SK-N-SH treated with all-trans-retinoic acid at 6 μM for 48 hours (cell line): ENCODE measurements at regions not wholly inside any gene's neighbourhood (a gene's known extent, or its start where the extent isn't known, plus 50 kb on each side); places are given as distances from the start of the nearest gene placed in this dataset.

ENCODE experiments used
- ATAC-seq: fragments of 200-7000 bp; cut with Tn5 transposase; 3 replicates; pipeline ENCODE4 v1.9.1; 2020; ENCODE audit warnings: mild to moderate bottlenecking, moderate library complexity
- ARNTL ChIP-seq: fragments of 450-650 bp; formaldehyde crosslinking; IDR thresholded peaks from 2 replicates; pipeline ENCODE4 v1.5.0; 2020; ENCODE audit warnings: low read depth, mild to moderate bottlenecking, moderate library complexity, borderline replicate concordance
- BACH2 ChIP-seq: fragments of 250-450 bp; sonication (Bioruptor Pico); IDR thresholded peaks from 2 replicates; pipeline ENCODE4 v1.9.0; 2021; ENCODE audit warnings: mild to moderate bottlenecking, borderline replicate concordance
- CSDC2 ChIP-seq: fragments of 250-450 bp; sonication (Bioruptor Pico); IDR thresholded peaks from 2 replicates; pipeline ENCODE4 v1.5.0; 2020; ENCODE audit warnings: mild to moderate bottlenecking, moderate library complexity
- ESRRG ChIP-seq: fragments of 250-450 bp; sonication (Bioruptor Pico); IDR thresholded peaks from 2 replicates; pipeline ENCODE4 v1.6.1; 2021; ENCODE audit warnings: mild to moderate bottlenecking
- GLIS3 ChIP-seq: fragments of 250-450 bp; sonication (Bioruptor Pico); IDR thresholded peaks from 2 replicates; pipeline ENCODE4 v1.5.0; 2020; ENCODE audit warnings: mild to moderate bottlenecking, moderate library complexity
- ISL1 ChIP-seq: fragments of 250-450 bp; sonication (Bioruptor Pico); IDR thresholded peaks from 2 replicates; pipeline ENCODE4 v2.1.2; 2022; ENCODE audit warnings: mild to moderate bottlenecking, moderate library complexity
- OSR1 ChIP-seq: fragments of 250-450 bp; sonication (Bioruptor Pico); IDR thresholded peaks from 2 replicates; pipeline ENCODE4 v1.8.0; 2022; ENCODE audit warnings: moderate library complexity, mild to moderate bottlenecking, inconsistent platforms
- PATZ1 ChIP-seq: fragments of 250-450 bp; sonication (Bioruptor Pico); IDR thresholded peaks from 2 replicates; pipeline ENCODE4 v1.8.0; 2020; ENCODE audit warnings: mild to moderate bottlenecking, moderate library complexity, borderline replicate concordance
- PPARA ChIP-seq: fragments of 250-450 bp; sonication (Bioruptor Pico); IDR thresholded peaks from 2 replicates; pipeline ENCODE4 v1.5.0; 2020; ENCODE audit warnings: mild to moderate bottlenecking, borderline replicate concordance
- RARB ChIP-seq: fragments of 250-450 bp; sonication (Bioruptor Pico); IDR thresholded peaks from 2 replicates; pipeline ENCODE4 v1.8.0; 2021; ENCODE audit warnings: mild to moderate bottlenecking, moderate library complexity
- SNAI2 ChIP-seq: fragments of 250-450 bp; sonication (Bioruptor Pico); IDR thresholded peaks from 2 replicates; pipeline ENCODE4 v1.5.0; 2020; ENCODE audit warnings: mild to moderate bottlenecking, moderate library complexity
- TOX ChIP-seq: fragments of 250-450 bp; sonication (Bioruptor Pico); IDR thresholded peaks from 2 replicates; pipeline ENCODE4 v1.8.0; 2021; ENCODE audit warnings: mild to moderate bottlenecking, moderate library complexity, borderline replicate concordance
- TSHZ2 ChIP-seq: fragments of 250-450 bp; sonication (Bioruptor Pico); IDR thresholded peaks from 2 replicates; pipeline ENCODE4 v1.5.0; 2020; ENCODE audit warnings: mild to moderate bottlenecking, moderate library complexity
- ZC3H10 ChIP-seq: fragments of 250-450 bp; sonication (Bioruptor Pico); IDR thresholded peaks from 2 replicates; pipeline ENCODE4 v1.5.1; 2021; ENCODE audit warnings: mild to moderate bottlenecking, moderate library complexity
- ZFP3 ChIP-seq: fragments of 250-450 bp; sonication (Bioruptor Pico); IDR thresholded peaks from 2 replicates; pipeline ENCODE4 v1.5.0; 2020; ENCODE audit warnings: mild to moderate bottlenecking, moderate library complexity
- ZFP30 ChIP-seq: fragments of 450-650 bp; formaldehyde crosslinking; IDR thresholded peaks from 2 replicates; pipeline ENCODE4 v1.5.0; 2022; ENCODE audit warnings: mild to moderate bottlenecking, moderate library complexity
- ZNF565 ChIP-seq: fragments of 450-650 bp; formaldehyde crosslinking; conservative IDR thresholded peaks from 2 replicates; pipeline ENCODE4 v1.5.0; 2020; ENCODE audit warnings: low read depth, mild to moderate bottlenecking, moderate library complexity
- ZNF70 ChIP-seq: fragments of 450-650 bp; formaldehyde crosslinking; IDR thresholded peaks from 2 replicates; pipeline ENCODE4 v1.5.0; 2020; ENCODE audit warnings: mild to moderate bottlenecking, moderate library complexity
- ZNF8 ChIP-seq: fragments of 450-650 bp; formaldehyde crosslinking; IDR thresholded peaks from 2 replicates; pipeline ENCODE4 v1.5.0; 2020; ENCODE audit warnings: mild to moderate bottlenecking, moderate library complexity
- TF ChIP-seq, protein P1 (sequence below): fragments of 250-450 bp; sonication (Bioruptor Pico); IDR thresholded peaks from 2 replicates; pipeline ENCODE4 v1.8.0; 2021; ENCODE audit warnings: low read depth, mild to moderate bottlenecking, moderate library complexity, borderline replicate concordance
- TF ChIP-seq, protein P2 (sequence below): fragments of 250-450 bp; sonication (Bioruptor Pico); IDR thresholded peaks from 2 replicates; pipeline ENCODE4 v1.5.1; 2020; ENCODE audit warnings: low read depth, mild to moderate bottlenecking, moderate library complexity
- TF ChIP-seq, protein P3 (sequence below): fragments of 250-450 bp; sonication (Bioruptor Pico); IDR thresholded peaks from 2 replicates; pipeline ENCODE4 v1.5.1; 2021; ENCODE audit warnings: mild to moderate bottlenecking, moderate library complexity

- no peak for ATAC-seq
- TF ChIP-seq BACH2 (no peak), ISL1 (CRISPR knock-in tag) (no peak), SNAI2 (CRISPR knock-in tag) (no peak)
Measured at GRCh38 chr4:163611784-163612445, 117.4 kb downstream of the TMA16 start.

DNA sequence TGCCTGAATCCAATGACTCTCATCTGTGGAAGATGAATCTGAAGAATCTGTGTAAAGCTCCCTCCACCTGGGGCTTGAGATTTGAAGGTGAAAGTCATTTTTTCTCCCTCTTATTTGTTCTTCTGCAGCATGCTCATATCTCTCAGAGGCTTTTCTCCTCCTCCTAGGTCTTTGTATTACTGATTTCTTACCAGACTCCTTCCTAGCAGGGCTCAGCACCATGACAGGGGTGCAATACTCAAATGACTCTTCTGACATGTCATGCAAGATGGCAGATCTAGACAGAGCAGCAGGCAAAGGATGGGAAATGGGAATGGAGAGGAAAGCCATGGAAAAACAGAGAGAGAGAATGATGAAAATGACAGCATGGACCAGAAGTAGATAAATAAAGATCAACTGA is 118.3 kb downstream of the TMA16 start:
- no peak for ATAC-seq
- no peak for TF ChIP-seq TSHZ2 (CRISPR knock-in tag)
- TF ChIP-seq ZNF8 (CRISPR knock-in tag) = no peak
- TF ChIP-seq, protein P1, sequence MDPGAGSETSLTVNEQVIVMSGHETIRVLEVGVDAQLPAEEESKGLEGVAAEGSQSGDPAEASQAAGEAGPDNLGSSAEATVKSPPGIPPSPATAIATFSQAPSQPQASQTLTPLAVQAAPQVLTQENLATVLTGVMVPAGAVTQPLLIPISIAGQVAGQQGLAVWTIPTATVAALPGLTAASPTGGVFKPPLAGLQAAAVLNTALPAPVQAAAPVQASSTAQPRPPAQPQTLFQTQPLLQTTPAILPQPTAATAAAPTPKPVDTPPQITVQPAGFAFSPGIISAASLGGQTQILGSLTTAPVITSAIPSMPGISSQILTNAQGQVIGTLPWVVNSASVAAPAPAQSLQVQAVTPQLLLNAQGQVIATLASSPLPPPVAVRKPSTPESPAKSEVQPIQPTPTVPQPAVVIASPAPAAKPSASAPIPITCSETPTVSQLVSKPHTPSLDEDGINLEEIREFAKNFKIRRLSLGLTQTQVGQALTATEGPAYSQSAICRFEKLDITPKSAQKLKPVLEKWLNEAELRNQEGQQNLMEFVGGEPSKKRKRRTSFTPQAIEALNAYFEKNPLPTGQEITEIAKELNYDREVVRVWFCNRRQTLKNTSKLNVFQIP = no peak
- no peak for TF ChIP-seq GLIS3
- no peak for TF ChIP-seq ISL1 (CRISPR knock-in tag)
- TF ChIP-seq, protein P2, sequence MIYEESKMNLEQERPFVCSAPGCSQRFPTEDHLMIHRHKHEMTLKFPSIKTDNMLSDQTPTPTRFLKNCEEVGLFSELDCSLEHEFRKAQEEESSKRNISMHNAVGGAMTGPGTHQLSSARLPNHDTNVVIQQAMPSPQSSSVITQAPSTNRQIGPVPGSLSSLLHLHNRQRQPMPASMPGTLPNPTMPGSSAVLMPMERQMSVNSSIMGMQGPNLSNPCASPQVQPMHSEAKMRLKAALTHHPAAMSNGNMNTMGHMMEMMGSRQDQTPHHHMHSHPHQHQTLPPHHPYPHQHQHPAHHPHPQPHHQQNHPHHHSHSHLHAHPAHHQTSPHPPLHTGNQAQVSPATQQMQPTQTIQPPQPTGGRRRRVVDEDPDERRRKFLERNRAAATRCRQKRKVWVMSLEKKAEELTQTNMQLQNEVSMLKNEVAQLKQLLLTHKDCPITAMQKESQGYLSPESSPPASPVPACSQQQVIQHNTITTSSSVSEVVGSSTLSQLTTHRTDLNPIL = no peak
- TF ChIP-seq ZNF565 = no peak
- TF ChIP-seq ZNF70 = no peak
- TF ChIP-seq TOX (CRISPR knock-in tag) = no peak
- no peak for TF ChIP-seq PATZ1 (CRISPR knock-in tag)
- TF ChIP-seq PPARA = no peak
- TF ChIP-seq ZFP3 (CRISPR knock-in tag) = no peak
- TF ChIP-seq SNAI2 (CRISPR knock-in tag) = no peak
- TF ChIP-seq ARNTL = no peak
- no peak for TF ChIP-seq OSR1

DNA sequence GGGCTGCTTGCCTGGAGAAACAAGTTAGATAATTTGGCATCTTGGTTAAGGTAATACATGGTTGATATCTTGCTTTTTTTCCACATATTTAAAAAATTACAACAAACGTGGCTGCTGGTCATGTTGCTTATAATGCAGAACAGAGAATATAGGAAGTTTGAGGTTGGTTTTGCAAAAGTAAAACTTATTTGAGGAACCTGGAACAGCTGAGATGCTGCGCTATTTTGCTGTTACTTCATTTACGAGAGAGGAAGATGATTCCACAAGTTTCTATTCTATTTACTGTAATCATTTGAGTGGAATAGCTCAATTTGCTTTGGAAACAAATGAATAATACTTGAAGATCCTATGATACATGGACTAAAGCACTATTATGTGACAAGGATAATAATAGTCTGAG is 118.9 kb downstream of the TMA16 start:
- ATAC-seq = no peak
- TF ChIP-seq ZFP3 (CRISPR knock-in tag) (no peak), GLIS3 (no peak), ZC3H10 (CRISPR knock-in tag) (no peak), CSDC2 (CRISPR knock-in tag) (no peak), OSR1 (no peak), ESRRG (CRISPR knock-in tag) (no peak), ZNF565 (no peak), RARB (no peak), ZNF8 (CRISPR knock-in tag) (no peak), ZNF70 (no peak)

DNA sequence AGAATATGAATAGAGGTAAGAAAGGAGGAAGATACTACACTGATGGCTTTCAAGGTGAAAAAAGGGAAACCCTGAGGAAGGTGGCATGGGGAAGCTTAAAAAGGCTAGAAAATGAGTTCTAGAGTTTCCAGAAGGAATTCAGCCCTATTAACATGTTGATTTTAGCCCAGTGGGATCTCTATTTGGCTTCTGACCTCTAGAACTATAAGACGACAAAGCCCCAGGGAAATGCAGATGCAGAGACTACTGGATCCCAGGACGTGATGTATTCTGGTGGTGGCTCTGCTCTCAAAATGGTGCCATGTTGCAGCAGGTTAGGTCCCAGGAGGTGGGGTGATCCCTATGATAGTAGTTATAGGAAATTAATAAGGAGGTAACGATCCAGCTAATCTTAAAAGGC is 120.4 kb downstream of the TMA16 start:
- ATAC-seq = no peak
- TF ChIP-seq ZFP30 (no peak), PPARA (no peak), SNAI2 (CRISPR knock-in tag) (no peak), RARB (no peak), ISL1 (CRISPR knock-in tag) (no peak), ZNF8 (CRISPR knock-in tag) (no peak), ARNTL (no peak)
- TF ChIP-seq, protein P2 = no peak
- TF ChIP-seq, protein P1 = no peak
- TF ChIP-seq, protein P3, sequence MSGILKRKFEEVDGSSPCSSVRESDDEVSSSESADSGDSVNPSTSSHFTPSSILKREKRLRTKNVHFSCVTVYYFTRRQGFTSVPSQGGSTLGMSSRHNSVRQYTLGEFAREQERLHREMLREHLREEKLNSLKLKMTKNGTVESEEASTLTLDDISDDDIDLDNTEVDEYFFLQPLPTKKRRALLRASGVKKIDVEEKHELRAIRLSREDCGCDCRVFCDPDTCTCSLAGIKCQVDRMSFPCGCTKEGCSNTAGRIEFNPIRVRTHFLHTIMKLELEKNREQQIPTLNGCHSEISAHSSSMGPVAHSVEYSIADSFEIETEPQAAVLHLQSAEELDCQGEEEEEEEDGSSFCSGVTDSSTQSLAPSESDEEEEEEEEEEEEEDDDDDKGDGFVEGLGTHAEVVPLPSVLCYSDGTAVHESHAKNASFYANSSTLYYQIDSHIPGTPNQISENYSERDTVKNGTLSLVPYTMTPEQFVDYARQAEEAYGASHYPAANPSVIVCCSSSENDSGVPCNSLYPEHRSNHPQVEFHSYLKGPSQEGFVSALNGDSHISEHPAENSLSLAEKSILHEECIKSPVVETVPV (CRISPR knock-in tag) = no peak
